Tibial nerve (tissue), 4 donors: ENCODE measurements at regions not wholly inside any gene's neighbourhood (a gene's known extent, or its start where the extent isn't known, plus 50 kb on each side); places are given as distances from the start of the nearest gene placed in this dataset.

ENCODE experiments used
- CTCF ChIP-seq, 5 experiments: fragments of 200-600 bp in 3 of 5; fragments of 450-650 bp in 2 of 5; sonication (generic) in 3 of 5; IDR thresholded peaks; one replicate each; pipeline ENCODE4 v1.5.1; 2016 to 2019; ENCODE audit warnings: antibody characterized with exemption in 5 of 5, mild to moderate bottlenecking in 3 of 5, moderate library complexity in 2 of 5
- EP300 ChIP-seq, 2 donors: sonication (generic); formaldehyde crosslinking; IDR thresholded peaks; one replicate each; pipeline ENCODE4 v1.6.1; 2017; ENCODE audit warnings: antibody characterized with exemption in 2 of 2, mild to moderate bottlenecking in 1 of 2
- POLR2A ChIP-seq, 2 donors: fragments of 450-650 bp; IDR thresholded peaks; one replicate each; pipeline ENCODE4 v1.6.1; 2017; ENCODE audit warnings: antibody characterized with exemption in 2 of 2, mild to moderate bottlenecking in 2 of 2, moderate library complexity in 2 of 2

- no peak for TF ChIP-seq CTCF (IDR thresholded peaks at IDR 0.05)
- no peak for TF ChIP-seq POLR2A (IDR thresholded peaks at IDR 0.05)
- TF ChIP-seq EP300 (IDR thresholded peaks at IDR 0.05) = no peak
Observed at GRCh38 chr9:593809-594208, 247.7 kb upstream of the DMRT1 start.
